Stimulated activated CD8-positive, alpha-beta memory T cell treated with anti-CD3 and anti-CD28 coated beads, Interleukin-7, amount 100 ng/mL, for 24 hours (primary cell): ENCODE measurements at regions not wholly inside any gene's neighbourhood (a gene's known extent, or its start where the extent isn't known, plus 50 kb on each side); places are given as distances from the start of the nearest gene placed in this dataset.

Experiments used
- DNase-seq: peaks from one replicate; pipeline ENCODE4 v3.0.0-alpha.2; 2020; ENCODE audit warnings: low read depth

- DNase-seq: no peak
These were observed 623.6 kb upstream of the TENM3 start for GRCh38 chr4:181619651-181620050.

GRCh38 chr4:181637186-181638105, 605.8 kb upstream of the TENM3 start:
- no peak for DNase-seq

- no peak for DNase-seq
These were observed 599.7 kb upstream of the TENM3 start for GRCh38 chr4:181643466-181643865.

DNA sequence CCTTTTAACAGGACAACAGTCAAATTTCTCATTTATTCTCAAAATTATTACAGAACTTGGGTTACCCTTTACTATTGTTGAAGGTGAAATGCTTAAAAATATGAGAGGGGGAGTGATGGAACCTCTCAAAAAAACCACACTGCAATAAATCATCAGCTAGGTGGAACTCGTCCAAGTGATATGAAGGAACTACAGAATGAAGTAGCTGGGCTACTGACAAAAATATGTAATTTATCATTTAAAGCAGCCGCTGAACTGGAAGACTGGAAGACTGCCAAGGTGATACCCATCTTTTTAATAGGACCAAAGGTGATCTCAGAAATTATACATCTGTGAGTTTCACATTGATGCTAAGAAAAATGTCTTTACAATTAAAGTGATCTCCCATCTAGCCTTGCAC, 597.7 kb upstream of the TENM3 start:
- no peak for DNase-seq

GRCh38 chr4:181646864-181647263, 596.3 kb upstream of the TENM3 start:
- DNase-seq: no peak

GRCh38 chr4:181647396-181648147, 595.6 kb upstream of the TENM3 start:
- DNase-seq: no peak

DNA sequence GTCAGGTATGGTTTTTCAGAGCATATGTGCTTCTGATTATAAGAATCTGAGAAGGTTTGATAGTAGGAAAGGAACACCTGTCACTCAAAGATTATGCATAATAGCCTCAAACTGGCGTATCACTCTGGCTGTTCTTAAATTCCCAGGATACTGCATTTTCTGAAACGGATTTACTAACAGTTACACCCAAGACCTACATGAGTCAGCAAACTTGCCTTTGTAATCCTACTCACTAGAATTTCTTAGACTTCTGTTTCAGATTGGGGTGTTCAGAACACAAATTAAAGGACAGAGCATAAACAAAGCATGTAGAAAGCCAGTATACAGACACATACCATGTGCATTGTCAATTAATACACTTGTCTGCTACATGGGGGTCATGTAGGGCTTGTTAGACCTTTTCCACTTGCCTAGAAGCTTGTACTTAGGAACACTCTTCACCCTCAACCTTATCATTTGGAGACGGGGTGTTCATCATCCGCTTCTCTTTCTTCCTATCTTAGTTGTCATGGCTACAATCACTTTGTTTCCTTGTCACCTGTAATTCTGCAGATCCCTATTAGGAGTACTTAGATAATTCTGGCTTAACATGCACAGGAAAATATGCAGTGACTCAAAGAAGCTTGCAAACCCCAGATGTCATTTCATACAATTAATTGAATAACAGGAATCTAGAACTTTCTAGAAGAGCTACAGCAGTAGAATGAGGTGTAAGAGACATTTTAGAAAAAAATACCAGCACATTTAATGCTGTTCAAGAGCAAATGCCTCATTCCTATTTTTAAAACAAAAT, 593.0 kb upstream of the TENM3 start:
- no peak for DNase-seq

DNA sequence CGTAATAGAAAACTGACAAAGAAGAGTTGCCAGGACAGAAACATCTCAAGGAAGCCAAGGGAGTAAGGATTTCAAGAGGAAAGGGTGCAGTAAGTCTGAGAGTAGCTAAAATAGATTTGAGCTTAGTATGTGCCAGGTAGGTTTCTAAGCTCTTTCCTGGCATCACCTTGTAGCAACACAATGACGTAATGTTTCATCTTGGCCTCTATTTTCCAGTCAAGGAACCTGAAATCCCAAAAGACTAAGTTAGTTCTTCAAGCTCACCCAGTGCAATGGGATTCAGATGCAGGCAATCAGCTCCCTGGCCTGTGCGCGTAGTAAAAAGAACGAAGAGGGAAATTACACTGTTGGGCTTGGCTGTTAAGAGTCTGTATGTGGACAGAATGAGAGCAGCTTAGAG, 586.5 kb upstream of the TENM3 start:
- DNase-seq: no peak

DNA sequence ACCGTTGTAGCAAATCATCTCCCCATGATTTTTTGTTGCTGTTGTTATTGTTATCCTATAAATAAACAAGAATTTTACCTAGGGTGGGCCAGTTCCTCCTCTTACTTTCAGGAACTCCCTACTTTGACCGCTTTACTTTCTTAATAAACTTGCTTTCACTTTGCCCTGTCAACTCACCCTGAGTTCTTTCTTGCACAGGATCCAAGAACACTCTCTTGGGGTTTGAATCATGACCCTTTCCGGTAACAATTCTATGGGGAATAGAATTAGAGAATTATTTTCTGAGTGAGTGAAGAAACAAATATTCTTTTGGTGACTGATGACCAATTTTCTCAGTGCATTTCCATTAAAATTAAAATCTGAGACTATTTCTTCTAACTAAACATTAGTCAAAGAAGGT, 584.0 kb upstream of the TENM3 start:
- DNase-seq: no peak

DNA sequence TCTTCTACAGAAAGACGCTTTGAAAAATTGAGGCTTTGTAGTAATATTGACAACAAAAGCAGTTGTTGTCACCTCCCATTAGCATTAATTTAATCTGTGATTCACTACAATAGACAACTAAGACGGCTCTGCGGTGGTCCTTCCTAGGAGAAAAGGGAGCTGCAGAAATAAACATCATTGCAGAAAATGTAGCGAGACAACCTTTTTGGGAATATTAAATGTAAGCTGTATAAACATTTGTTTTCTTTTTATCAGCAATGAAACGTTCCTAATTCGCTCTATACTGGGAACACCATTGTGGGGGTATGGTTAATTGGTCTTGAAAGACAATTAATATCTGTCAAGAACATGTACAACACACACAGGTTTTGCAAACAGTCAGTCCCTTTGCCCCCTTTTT, 583.3 kb upstream of the TENM3 start:
- no peak for DNase-seq

DNA sequence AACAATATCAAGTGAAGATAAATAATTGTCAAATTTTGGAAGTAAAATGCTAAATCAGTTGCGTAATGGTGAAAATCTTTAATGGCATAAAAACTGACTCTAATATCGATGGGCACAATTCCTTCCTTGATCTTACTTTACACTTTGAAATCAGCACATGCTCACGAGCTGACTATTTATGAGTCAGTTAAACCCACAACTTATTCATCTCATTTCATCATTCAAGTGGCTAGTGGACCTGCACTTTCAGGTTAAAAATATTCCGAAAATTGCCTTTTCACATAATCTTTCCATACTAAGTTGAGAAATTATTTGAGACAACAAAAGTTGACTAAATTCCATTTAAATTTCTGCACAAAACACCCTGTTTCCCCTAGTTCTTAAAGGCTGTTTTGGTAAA, 582.1 kb upstream of the TENM3 start:
- DNase-seq: no peak

GRCh38 chr4:181661923-181662322, 581.3 kb upstream of the TENM3 start:
- DNase-seq: no peak

GRCh38 chr4:181662383-181662782, 580.8 kb upstream of the TENM3 start:
- DNase-seq: no peak

DNA sequence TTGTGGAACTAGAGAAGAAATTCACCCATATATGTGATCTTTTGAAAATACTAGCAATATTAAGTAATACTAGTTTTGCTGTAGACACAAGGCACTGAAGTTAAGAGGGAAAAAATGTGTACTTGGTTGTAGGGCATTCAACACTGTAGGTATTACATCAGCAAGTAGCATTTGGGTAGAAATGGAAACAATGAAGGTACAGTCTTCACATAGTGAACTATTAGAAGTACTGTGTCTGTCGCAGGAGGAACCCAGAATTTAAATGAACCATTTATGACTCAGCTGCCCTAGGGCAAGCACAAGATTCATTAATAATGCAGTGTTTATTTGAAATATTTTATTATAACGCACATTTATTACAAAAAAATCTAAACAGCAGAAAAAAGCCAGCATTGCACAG, 572.7 kb upstream of the TENM3 start:
- no peak for DNase-seq

GRCh38 chr4:181671672-181672071, 571.5 kb upstream of the TENM3 start:
- no peak for DNase-seq

DNA sequence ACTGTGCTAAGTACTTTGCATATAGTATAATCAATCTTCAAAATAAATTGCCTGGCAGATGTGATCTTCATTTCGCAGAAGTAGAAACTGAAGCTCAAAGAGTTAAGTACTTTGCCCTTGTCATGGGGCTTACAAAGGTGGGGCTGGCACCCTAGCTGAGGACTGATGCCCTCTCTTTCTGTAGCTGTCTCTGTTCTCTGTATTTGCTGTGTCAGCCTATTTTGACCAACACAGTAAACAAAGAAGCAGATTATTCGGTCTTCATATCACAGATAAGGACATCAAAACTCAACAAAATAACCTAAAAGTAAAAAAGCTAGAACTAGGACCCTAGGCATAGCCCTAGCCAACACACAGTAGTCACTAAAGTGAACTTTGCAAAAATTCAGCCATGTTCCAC, 570.5 kb upstream of the TENM3 start:
- DNase-seq: no peak

DNA sequence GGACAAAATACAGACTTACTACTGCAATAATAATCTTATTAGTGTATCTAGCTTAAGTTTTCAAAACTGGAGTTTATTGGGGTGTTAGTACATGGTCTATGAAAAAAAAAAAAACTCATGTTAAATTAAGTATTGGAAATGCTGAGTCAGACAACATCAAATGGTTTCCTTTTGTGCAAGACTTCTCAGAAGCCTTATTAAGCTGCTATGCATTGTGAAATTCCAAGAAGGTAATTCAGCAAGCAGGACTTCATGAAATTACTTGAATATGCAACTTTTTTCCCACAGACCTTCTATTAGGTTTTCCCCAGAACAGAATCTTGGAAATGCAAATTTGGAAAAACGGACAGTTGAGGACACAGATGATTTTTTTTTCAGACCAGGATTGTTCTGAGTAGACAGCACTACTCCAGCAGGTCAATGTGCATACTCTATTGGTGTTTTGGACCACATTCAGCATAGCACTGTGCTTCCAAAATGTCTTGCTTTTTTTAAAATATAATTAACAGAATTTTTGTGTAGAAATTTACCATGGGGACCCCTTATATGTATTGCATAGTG, 568.8 kb upstream of the TENM3 start:
- DNase-seq: no peak

- DNase-seq: no peak
These were observed 566.7 kb upstream of the TENM3 start for GRCh38 chr4:181676546-181676945.

GRCh38 chr4:181677201-181677600, 566.0 kb upstream of the TENM3 start:
- DNase-seq: no peak

GRCh38 chr4:181677621-181678020, 565.6 kb upstream of the TENM3 start:
- no peak for DNase-seq

DNA sequence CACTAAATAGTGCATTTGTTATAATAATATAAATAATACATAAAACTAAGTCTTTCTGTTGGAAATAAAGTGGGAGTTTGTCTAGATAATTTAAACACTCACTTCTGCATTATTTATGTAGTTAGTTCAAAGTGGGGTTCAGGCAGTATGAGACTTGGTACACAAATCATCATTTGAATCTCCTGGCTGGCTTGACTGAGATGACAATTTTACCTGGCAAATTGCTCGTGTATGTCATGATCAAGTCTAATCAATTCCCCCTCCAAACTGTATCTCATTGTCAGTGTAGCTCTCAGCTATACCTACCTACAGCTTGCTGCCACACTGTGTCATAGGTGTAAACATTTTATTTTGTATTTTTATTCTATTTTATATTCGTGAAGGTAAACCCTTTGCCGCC, 563.4 kb upstream of the TENM3 start:
- no peak for DNase-seq

GRCh38 chr4:181682367-181683047, 560.7 kb upstream of the TENM3 start:
- no peak for DNase-seq
